ENCODE measurements at regions not wholly inside any gene's neighbourhood (a gene's known extent, or its start where the extent isn't known, plus 50 kb on each side); places are given as distances from the start of the nearest gene placed in this dataset.

- Histone ChIP-seq H3K27me3 (ENCODE audit: control insufficient read depth, extremely low read depth, insufficient read depth, low read length) (no peaks in the 10 kb centered on the region), H3K4me3 (ENCODE audit: control insufficient read depth in 2 of 3, extremely low read depth in 1 of 3, insufficient read depth in 2 of 3, low read depth in 1 of 3, low read length in 3 of 3) (no peak overlapping the region), H3K79me2 (ENCODE audit: control insufficient read depth, insufficient read depth, low read length) (no peaks in the 10 kb centered on the region), H2AFZ (ENCODE audit: control insufficient read depth, low read length) (no peak overlapping the region), H3K4me1 (ENCODE audit: control insufficient read depth, extremely low read depth, insufficient read depth, low read length) (peaks cover 12% of the 10 kb centered on the region), H3K9me1 (ENCODE audit: control insufficient read depth, extremely low read depth, insufficient read depth, low read length) (no peaks in the 10 kb centered on the region), H3K4me2 (ENCODE audit: control insufficient read depth, extremely low read depth, insufficient read depth, low read depth, low read length) (no peak overlapping the region), H4K20me1 (ENCODE audit: control insufficient read depth, extremely low read depth, insufficient read depth, low read length) (no peaks in the 10 kb centered on the region), H3K27ac (ENCODE audit: control insufficient read depth, insufficient read depth, low read length) (no peak overlapping the region), H3K9ac (ENCODE audit: control insufficient read depth, extremely low read depth, insufficient read depth, low read length) (no peak overlapping the region), H3K9me3 (ENCODE audit: control insufficient read depth, low read depth, low read length) (no peaks in the 10 kb centered on the region), H3K36me3 (ENCODE audit: control insufficient read depth in 2 of 2, extremely low read depth in 1 of 2, insufficient read depth in 2 of 2, low read length in 2 of 2) (no peaks in the 10 kb centered on the region)
- TF ChIP-seq CTCF (optimal IDR thresholded peaks at IDR 0.05 in 1 of 3, IDR thresholded peaks at IDR 0.05 in 1 of 3, conservative IDR thresholded peaks at IDR 0.05 in 1 of 3; ENCODE audit: extremely low read depth in 1 of 3, insufficient read depth in 2 of 3, low read length in 3 of 3) = no peak
- no peak for TF ChIP-seq EZH2 (IDR thresholded peaks at IDR 0.05; ENCODE audit: low read length)
- DNase-seq (ENCODE audit: low read depth, low spot score) = no peak
- dilution Hi-C loops (cut with MboI; ENCODE audit: extremely low pct_ligation_motif_present, low sequenced_read_pairs) = no loop called here
- no peak for FAIRE-seq
These were observed 121.6 kb downstream of the AGTR2 start for GRCh38 chrX:116292183-116292582.

GRCh38 chrX:116298956-116299355 lies 128.4 kb downstream of the AGTR2 start:
- Histone ChIP-seq H3K9me1 (ENCODE audit: control insufficient read depth, extremely low read depth, insufficient read depth, low read length) (no peaks in the 10 kb centered on the region), H3K27me3 (ENCODE audit: control insufficient read depth, extremely low read depth, insufficient read depth, low read length) (no peaks in the 10 kb centered on the region), H3K4me3 (ENCODE audit: control insufficient read depth in 2 of 3, extremely low read depth in 1 of 3, insufficient read depth in 2 of 3, low read depth in 1 of 3, low read length in 3 of 3) (no peak overlapping the region), H4K20me1 (ENCODE audit: control insufficient read depth, extremely low read depth, insufficient read depth, low read length) (no peaks in the 10 kb centered on the region), H3K27ac (ENCODE audit: control insufficient read depth, insufficient read depth, low read length) (no peak overlapping the region), H3K9me3 (ENCODE audit: control insufficient read depth, low read depth, low read length) (no peaks in the 10 kb centered on the region), H3K4me2 (ENCODE audit: control insufficient read depth, extremely low read depth, insufficient read depth, low read depth, low read length) (no peak overlapping the region), H3K79me2 (ENCODE audit: control insufficient read depth, insufficient read depth, low read length) (no peaks in the 10 kb centered on the region), H2AFZ (ENCODE audit: control insufficient read depth, low read length) (no peak overlapping the region), H3K9ac (ENCODE audit: control insufficient read depth, extremely low read depth, insufficient read depth, low read length) (no peak overlapping the region), H3K4me1 (ENCODE audit: control insufficient read depth, extremely low read depth, insufficient read depth, low read length) (no peaks in the 10 kb centered on the region), H3K36me3 (ENCODE audit: control insufficient read depth in 2 of 2, extremely low read depth in 1 of 2, insufficient read depth in 2 of 2, low read length in 2 of 2) (no peaks in the 10 kb centered on the region)
- no peak for TF ChIP-seq EZH2 (IDR thresholded peaks at IDR 0.05; ENCODE audit: low read length)
- TF ChIP-seq CTCF (optimal IDR thresholded peaks at IDR 0.05 in 1 of 3, IDR thresholded peaks at IDR 0.05 in 1 of 3, conservative IDR thresholded peaks at IDR 0.05 in 1 of 3; ENCODE audit: extremely low read depth in 1 of 3, insufficient read depth in 2 of 3, low read length in 3 of 3) = no peak
- FAIRE-seq = no peak
- dilution Hi-C loops (cut with MboI; ENCODE audit: extremely low pct_ligation_motif_present, low sequenced_read_pairs) = no loop called here
- no peak for DNase-seq (ENCODE audit: low read depth, low spot score)
